GM13976 (cell line): ENCODE measurements at regions not wholly inside any gene's neighbourhood (a gene's known extent, or its start where the extent isn't known, plus 50 kb on each side); places are given as distances from the start of the nearest gene placed in this dataset.

Experiments
- DNase-seq: peaks from one replicate; pipeline ENCODE4 v3.0.0; 2012; ENCODE audit warnings: low spot score
- CTCF ChIP-seq: IDR thresholded peaks from 2 replicates; pipeline ENCODE4 v1.5.1; 2012; ENCODE audit warnings: borderline replicate concordance, mild to moderate bottlenecking; ENCODE audit not compliant: insufficient read depth; ENCODE audit errors: extremely low read depth, missing control alignments, control extremely low read depth
- in situ Hi-C: fragments of 300-500 bp; cut with MboI; formaldehyde crosslinking; loops from one replicate; pipeline ENCODE4 v1.12.0; 2022; ENCODE audit warnings: low sequenced_read_pairs, mixed read lengths, inconsistent platforms; ENCODE audit not compliant: unreplicated experiment

- TF ChIP-seq CTCF: no peak
- in situ Hi-C loops: no loop called here
- DNase-seq: no peak
Observed at GRCh38 chrX:11886745-11887144, 128.7 kb downstream of the MSL3 start.

GRCh38 chrX:11887175-11887574 lies 129.1 kb downstream of the MSL3 start:
- in situ Hi-C loops: no loop called here
- no peak for TF ChIP-seq CTCF
- DNase-seq: no peak

- in situ Hi-C loops: no loop called here
- no peak for TF ChIP-seq CTCF
- no peak for DNase-seq
Observed at GRCh38 chrX:11888421-11888820, 130.4 kb downstream of the MSL3 start.

GRCh38 chrX:11889791-11890190 lies 131.8 kb downstream of the MSL3 start:
- no peak for DNase-seq
- TF ChIP-seq CTCF: no peak
- in situ Hi-C loops: no loop called here

- no peak for TF ChIP-seq CTCF
- DNase-seq: no peak
- in situ Hi-C loops: no loop called here
Observed at GRCh38 chrX:11890836-11891514, 132.9 kb downstream of the MSL3 start.

- in situ Hi-C loops: no loop called here
- TF ChIP-seq CTCF: no peak
- no peak for DNase-seq
Observed at GRCh38 chrX:11893933-11894710, 136.1 kb downstream of the MSL3 start.
